IMR-90 (cell line): ENCODE measurements at regions not wholly inside any gene's neighbourhood (a gene's known extent, or its start where the extent isn't known, plus 50 kb on each side); places are given as distances from the start of the nearest gene placed in this dataset.

Experiments
- ATAC-seq: fragments of 200-7000 bp; cut with Tn5 transposase; 2 replicates; pipeline ENCODE4 v1.9.1; 2020; ENCODE audit warnings: low read depth, mild to moderate bottlenecking, moderate library complexity
- BruUV-seq: library from RNA; stranded (reverse); fragments of 400-500 nt; replicated peaks from 2 replicates; lab custom pipeline; 2021; lab: Mats Ljungman, UMichigan
- CTCF ChIA-PET: fragments of 300-600 bp; formaldehyde crosslinking; extraction: SDS; loops from one replicate; lab custom pipeline; 2021; ENCODE audit warnings: antibody characterized with exemption; lab: Yijun Ruan, JAX
- POLR2A ChIA-PET: fragments of 300-600 bp; sonication (Branson Sonifier 250); formaldehyde crosslinking; loops from one replicate; lab custom pipeline; 2022; ENCODE audit warnings: antibody characterized with exemption; ENCODE audit not compliant: unreplicated experiment; lab: Charles Lee
- DNase-seq: peaks from one replicate; pipeline ENCODE4 v3.0.0; 2013
- H2AFZ ChIP-seq: replicated peaks from 2 replicates; pipeline ENCODE3; 2013; ENCODE audit warnings: low read length, mild to moderate bottlenecking; ENCODE audit not compliant: poor library complexity
- H2AK5ac ChIP-seq: 2 replicates; pipeline ENCODE4 v1.6.1; 2013; ENCODE audit warnings: low read depth, low read length, inconsistent platforms
- H2AK9ac ChIP-seq: replicated peaks from 2 replicates; pipeline ENCODE3; 2013; ENCODE audit warnings: mild to moderate bottlenecking, low read depth, low read length, moderate library complexity; ENCODE audit not compliant: poor library complexity
- H2BK120ac ChIP-seq: 2 replicates; pipeline ENCODE4 v1.6.1; 2013; ENCODE audit warnings: low read depth, low read length, inconsistent platforms
- H2BK15ac ChIP-seq: 3 replicates; pipeline ENCODE4 v1.6.1; 2013; ENCODE audit warnings: low read depth, low read length, inconsistent platforms
- H2BK20ac ChIP-seq: 2 replicates; pipeline ENCODE4 v1.6.1; 2013; ENCODE audit warnings: low read depth, mild to moderate bottlenecking, inconsistent platforms, low read length, moderate library complexity
- H2BK5ac ChIP-seq: 2 replicates; pipeline ENCODE4 v1.6.1; 2013; ENCODE audit warnings: mild to moderate bottlenecking, low read depth, low read length, inconsistent platforms; ENCODE audit not compliant: poor library complexity, severe bottlenecking
- H3K14ac ChIP-seq: replicated peaks from 2 replicates; pipeline ENCODE4 v1.6.1; 2013; ENCODE audit warnings: low read depth, low read length, inconsistent platforms
- H3K18ac ChIP-seq: 2 replicates; pipeline ENCODE4 v1.6.1; 2013; ENCODE audit warnings: low read depth, low read length, control low read depth
- H3K23ac ChIP-seq: 2 replicates; pipeline ENCODE4 v1.6.1; 2013; ENCODE audit warnings: low read depth, low read length, inconsistent platforms
- H3K27ac ChIP-seq: 2 replicates; pipeline ENCODE4 v1.5.1; 2013; ENCODE audit warnings: mild to moderate bottlenecking, control low read depth, low read length; ENCODE audit not compliant: insufficient read depth
- H3K27me3 ChIP-seq: 2 replicates; pipeline ENCODE4 v1.6.1; 2013; ENCODE audit warnings: low read length; ENCODE audit not compliant: control insufficient read depth, insufficient read depth
- H3K36me3 ChIP-seq: 2 replicates; pipeline ENCODE4 v1.6.1; 2013; ENCODE audit warnings: low read length, mixed read lengths; ENCODE audit not compliant: control insufficient read depth, insufficient read depth
- H3K4ac ChIP-seq: 2 replicates; pipeline ENCODE4 v1.6.1; 2013; ENCODE audit warnings: low read depth, low read length, inconsistent platforms
- H3K4me1 ChIP-seq: 2 replicates; pipeline ENCODE4 v1.6.1; 2013; ENCODE audit warnings: low read length, mixed read lengths; ENCODE audit not compliant: control insufficient read depth, insufficient read depth
- H3K4me2 ChIP-seq: 2 replicates; pipeline ENCODE4 v1.6.1; 2013; ENCODE audit warnings: low read depth, mild to moderate bottlenecking, control low read depth, low read length, moderate library complexity
- H3K4me3 ChIP-seq: 2 replicates; pipeline ENCODE4 v1.5.1; 2013; ENCODE audit warnings: low read depth, mild to moderate bottlenecking, control low read depth, low read length, moderate library complexity; ENCODE audit not compliant: insufficient read depth
- H3K56ac ChIP-seq: 2 replicates; pipeline ENCODE4 v1.6.1; 2013; ENCODE audit warnings: low read length, inconsistent platforms; ENCODE audit not compliant: insufficient read depth; ENCODE audit errors: extremely low read depth
- H3K79me1 ChIP-seq, 2 experiments: 2 replicates each; pipeline ENCODE4 v1.6.1; 2013; ENCODE audit warnings: low read length in 2 of 2, inconsistent platforms in 1 of 2, low read depth in 1 of 2
- H3K9ac ChIP-seq: 2 replicates; pipeline ENCODE4 v1.6.1; 2013; ENCODE audit warnings: low read depth, low read length, control low read depth
- H3K9me1 ChIP-seq: 2 replicates; pipeline ENCODE4 v1.6.1; 2013; ENCODE audit warnings: low read length, inconsistent platforms; ENCODE audit not compliant: insufficient read depth
- H3K9me3 ChIP-seq: 2 replicates; pipeline ENCODE4 v1.6.1; 2013; ENCODE audit warnings: low read length; ENCODE audit not compliant: control insufficient read depth, insufficient read depth
- H4K20me1 ChIP-seq: 2 replicates; pipeline ENCODE4 v1.6.1; 2013; ENCODE audit warnings: low read length, inconsistent platforms; ENCODE audit not compliant: insufficient read depth
- H4K5ac ChIP-seq: 2 replicates; pipeline ENCODE4 v1.6.1; 2013; ENCODE audit warnings: mild to moderate bottlenecking, low read depth, low read length, control low read depth
- H4K8ac ChIP-seq, 2 experiments: 2 replicates each; pipeline ENCODE4 v1.6.1; 2013; ENCODE audit warnings: low read depth in 2 of 2, low read length in 2 of 2, control low read depth in 1 of 2, inconsistent platforms in 1 of 2
- H4K91ac ChIP-seq: 2 replicates; pipeline ENCODE4 v1.6.1; 2013; ENCODE audit warnings: low read depth, low read length, inconsistent platforms; ENCODE audit not compliant: insufficient read depth
- CTCF ChIP-seq: conservative IDR thresholded peaks from 2 replicates; pipeline ENCODE4 v1.5.1; 2012; ENCODE audit warnings: mild to moderate bottlenecking, low read depth, low read length, improper control_type of control experiment
- RAD21 ChIP-seq: IDR thresholded peaks from 2 replicates; pipeline ENCODE4 v1.6.1; 2012; ENCODE audit warnings: low read length, improper control_type of control experiment
- RFX5 ChIP-seq: IDR thresholded peaks from 2 replicates; pipeline ENCODE4 v1.8.0; 2012; ENCODE audit warnings: low read depth, mild to moderate bottlenecking, low read length, moderate library complexity
- SMC3 ChIP-seq: fragments of 150-350 bp; IDR thresholded peaks from 2 replicates; pipeline ENCODE4 v1.6.1; 2016; ENCODE audit warnings: low read depth, mild to moderate bottlenecking, antibody characterized with exemption, low read length, moderate library complexity
- WGBS, 2 experiments: methylation state at CpG; one replicate each; pipeline versions ENCODE4 v1.1.5 to v1.1.7; 2013; ENCODE audit warnings: missing lambda C conversion rate in 2 of 2; ENCODE audit not compliant: insufficient read length in 1 of 2; ENCODE audit errors: extremely low coverage in 2 of 2; 5-methylcytosine and 5-hydroxymethylcytosine counted together
- dilution Hi-C: fragments of 300-500 bp; cut with HindIII; formaldehyde crosslinking; loops from one replicate; pipeline ENCODE4 v1.14.3; 2018; ENCODE audit warnings: low sequenced_read_pairs; ENCODE audit not compliant: unreplicated experiment
- in situ Hi-C: fragments of 300-500 bp; cut with MboI; formaldehyde crosslinking; loops from 3 replicates; pipeline ENCODE4 v1.14.3; 2019; ENCODE audit warnings: low sequenced_read_pairs, inconsistent platforms, mixed read lengths
- intact Hi-C: fragments of 100-400 bp; cut with micrococcal nuclease; formaldehyde crosslinking; loops from 2 replicates; pipeline ENCODE4 v1.10.0; 2022
- TF ChIP-seq, protein P1 (sequence below): fragments of 150-350 bp; IDR thresholded peaks from 2 replicates; pipeline ENCODE4 v1.6.1; 2016; ENCODE audit warnings: low read depth, mild to moderate bottlenecking, low read length, moderate library complexity, borderline replicate concordance

GRCh38 chr2:136423516-136423996 is 305.6 kb upstream of the CXCR4 start:
- H3K4me2 ChIP-seq: peak overlapping the region; percentile 95
- H3K27ac ChIP-seq: no peak overlapping the region
- H3K9ac ChIP-seq: no peak overlapping the region
- no peak overlapping the region for H2BK15ac ChIP-seq
- H2AK9ac ChIP-seq: no peak overlapping the region
- H3K9me3 ChIP-seq: no peaks in the 10 kb centered on the region
- H3K4ac ChIP-seq: no peak overlapping the region
- no peak overlapping the region for H3K23ac ChIP-seq
- H2BK20ac ChIP-seq: no peak overlapping the region
- CTCF ChIA-PET: interaction anchor here (0.7 kb wide), 1 partner anchor 13 kb away, joined by 4 read pairs; no protein-coding TSS in a partner anchor
- no peak overlapping the region for H4K8ac ChIP-seq
- no peak overlapping the region for H2BK120ac ChIP-seq
- H3K27me3 ChIP-seq: no peaks in the 10 kb centered on the region; the same call in 1 of the 2 replicates
- ATAC-seq: peak; percentile 100
- TF ChIP-seq SMC3 (peak; percentile 63), RFX5 (no peak), RAD21 (peak; percentile 56), CTCF (peak; percentile 73)
- TF ChIP-seq, protein P1, sequence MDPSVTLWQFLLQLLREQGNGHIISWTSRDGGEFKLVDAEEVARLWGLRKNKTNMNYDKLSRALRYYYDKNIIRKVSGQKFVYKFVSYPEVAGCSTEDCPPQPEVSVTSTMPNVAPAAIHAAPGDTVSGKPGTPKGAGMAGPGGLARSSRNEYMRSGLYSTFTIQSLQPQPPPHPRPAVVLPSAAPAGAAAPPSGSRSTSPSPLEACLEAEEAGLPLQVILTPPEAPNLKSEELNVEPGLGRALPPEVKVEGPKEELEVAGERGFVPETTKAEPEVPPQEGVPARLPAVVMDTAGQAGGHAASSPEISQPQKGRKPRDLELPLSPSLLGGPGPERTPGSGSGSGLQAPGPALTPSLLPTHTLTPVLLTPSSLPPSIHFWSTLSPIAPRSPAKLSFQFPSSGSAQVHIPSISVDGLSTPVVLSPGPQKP: no peak
- H4K20me1 ChIP-seq: no peaks in the 10 kb centered on the region
- no peaks in the 10 kb centered on the region for H3K4me1 ChIP-seq
- H3K36me3 ChIP-seq: no peaks in the 10 kb centered on the region
- 3% methylated on average over 7 of the region's 27 CpGs; no CpG with 5 or more reads in 1 of the 2 experiments for WGBS, 2 experiments
- intact Hi-C loops: loop anchor here (1.0 to 2.0 kb wide), 2 partner anchors 511 to 1415 kb away; no protein-coding TSS in a partner anchor
- H3K4me3 ChIP-seq: peak overlapping the region; percentile 58
- peak; percentile 47 for DNase-seq
- in situ Hi-C loops: loop anchor here (5.0 kb wide), 1 partner anchor 1414 kb away; no protein-coding TSS in a partner anchor
- H2AK5ac ChIP-seq: no peak overlapping the region
- no peak overlapping the region for H2BK5ac ChIP-seq
- no peak overlapping the region for H4K91ac ChIP-seq
- H3K14ac ChIP-seq: no peak overlapping the region
- H4K5ac ChIP-seq: no peak overlapping the region
- H2AFZ ChIP-seq: peak overlapping the region; percentile 90
- dilution Hi-C loops: no loop called here
- H3K56ac ChIP-seq: no peak overlapping the region
- H3K79me1 ChIP-seq: no peaks in the 10 kb centered on the region
- H3K9me1 ChIP-seq: no peaks in the 10 kb centered on the region
- no peak overlapping the region for H3K18ac ChIP-seq
- POLR2A ChIA-PET: no interaction called here
- no TSS peak for BruUV-seq
